Neural crest cell (in vitro differentiated cells): ENCODE measurements at regions not wholly inside any gene's neighbourhood (a gene's known extent, or its start where the extent isn't known, plus 50 kb on each side); places are given as distances from the start of the nearest gene placed in this dataset.

Experiments used
- DNase-seq: peaks from one replicate; pipeline ENCODE4 v3.0.0; 2021; ENCODE audit warnings: low read depth, mixed read lengths, low spot score
- H3K27ac Mint-ChIP-seq: one replicate; pipeline ENCODE4 v1.8.0; 2021; ENCODE audit warnings: mild to moderate bottlenecking, mixed read lengths; ENCODE audit not compliant: unreplicated experiment
- H3K27me3 Mint-ChIP-seq: 2 replicates; pipeline ENCODE4 v1.8.0; 2021; ENCODE audit warnings: low read depth, mild to moderate bottlenecking, mixed read lengths
- H3K36me3 Mint-ChIP-seq: 2 replicates; pipeline ENCODE4 v1.8.0; 2021; ENCODE audit warnings: low read depth, mild to moderate bottlenecking, mixed read lengths
- H3K4me1 Mint-ChIP-seq: 2 replicates; pipeline ENCODE4 v1.8.0; 2021; ENCODE audit warnings: mixed read lengths
- H3K4me3 Mint-ChIP-seq: one replicate; pipeline ENCODE4 v1.8.0; 2021; ENCODE audit warnings: mild to moderate bottlenecking, mixed read lengths
- H3K9me3 Mint-ChIP-seq: 2 replicates; pipeline ENCODE4 v1.8.0; 2021; ENCODE audit warnings: mixed read lengths
- CTCF ChIP-seq: fragments of 200-600 bp; sonication (generic); conservative IDR thresholded peaks from 2 replicates; pipeline ENCODE4 v1.5.0; 2021; ENCODE audit warnings: antibody characterized with exemption, mild to moderate bottlenecking

DNA sequence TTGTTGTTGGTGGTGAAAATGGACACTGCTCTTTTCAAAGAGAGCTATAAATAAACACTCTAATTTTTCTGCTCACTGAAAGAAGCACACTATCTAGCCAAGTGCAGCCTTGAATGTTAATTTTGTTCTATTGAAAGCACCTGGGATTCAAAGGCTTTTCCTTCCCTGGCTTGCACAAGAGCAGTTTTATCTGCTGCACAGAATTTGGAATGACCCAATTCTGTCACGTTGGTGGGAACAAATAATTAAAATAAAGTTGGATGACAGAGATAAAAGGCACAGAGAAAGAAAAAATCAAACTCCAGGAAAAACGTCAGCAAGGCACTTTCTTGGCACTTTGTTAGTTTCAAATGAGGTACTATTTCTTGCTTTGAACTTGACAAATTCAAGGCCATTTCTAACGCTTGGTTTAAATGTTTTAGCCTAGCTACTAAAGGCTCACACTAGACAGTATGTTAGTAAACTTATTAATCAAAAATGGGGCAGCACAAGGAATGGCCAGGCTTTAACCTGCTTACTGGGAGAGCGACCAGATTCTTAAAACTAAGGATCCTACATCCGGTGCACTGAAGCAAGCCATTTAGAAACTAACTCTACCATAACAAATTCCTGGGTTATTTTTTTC is 145.5 kb upstream of the ARG1 start:
- no peak for TF ChIP-seq CTCF
- peaks cover 6% of the 10 kb centered on the region for H3K9me3 Mint-ChIP-seq

DNA sequence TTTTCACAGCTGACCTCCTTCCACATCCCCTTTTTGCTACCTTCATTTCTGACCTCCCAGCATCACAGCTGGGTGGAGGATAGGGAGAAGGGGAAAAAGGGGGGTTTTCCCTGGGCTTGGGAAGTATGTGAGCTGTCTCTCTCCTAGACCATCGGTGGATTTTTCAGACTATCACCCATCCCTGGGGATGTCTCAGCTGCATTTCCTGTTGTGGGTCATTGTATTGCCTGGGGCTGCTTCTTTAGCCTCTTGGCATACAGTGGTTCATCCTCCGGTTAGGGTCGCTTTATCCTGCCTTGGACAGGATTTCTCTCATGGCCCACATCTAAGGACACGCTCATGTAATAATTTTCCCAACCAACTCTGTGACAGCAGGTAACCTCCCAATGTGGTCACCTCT is 142.5 kb upstream of the ARG1 start:
- Mint-ChIP-seq H3K4me3 (no peak overlapping the region), H3K36me3 (no peaks in the 10 kb centered on the region), H3K4me1 (peaks cover 19% of the 10 kb centered on the region), H3K27me3 (no peaks in the 10 kb centered on the region), H3K27ac (no peak overlapping the region), H3K9me3 (peaks cover 2% of the 10 kb centered on the region)
- no peak for DNase-seq
- TF ChIP-seq CTCF, result no peak

More for the DNA sequence above, 145.5 kb upstream of the ARG1 start:
- Mint-ChIP-seq H3K27ac (no peak overlapping the region), H3K27me3 (no peaks in the 10 kb centered on the region), H3K4me1 (peaks cover 19% of the 10 kb centered on the region), H3K36me3 (no peaks in the 10 kb centered on the region), H3K4me3 (no peak overlapping the region)
- DNase-seq, result no peak

- Mint-ChIP-seq H3K4me3 (no peak overlapping the region), H3K27ac (peak overlapping the region; percentile 86), H3K9me3 (peaks cover 6% of the 10 kb centered on the region), H3K36me3 (peaks cover 2% of the 10 kb centered on the region), H3K27me3 (no peaks in the 10 kb centered on the region), H3K4me1 (peaks cover 19% of the 10 kb centered on the region)
- no peak for DNase-seq
- TF ChIP-seq CTCF, result no peak
Observed at GRCh38 chr6:131431718-131432117, 141.3 kb upstream of the ARG1 start.

DNA sequence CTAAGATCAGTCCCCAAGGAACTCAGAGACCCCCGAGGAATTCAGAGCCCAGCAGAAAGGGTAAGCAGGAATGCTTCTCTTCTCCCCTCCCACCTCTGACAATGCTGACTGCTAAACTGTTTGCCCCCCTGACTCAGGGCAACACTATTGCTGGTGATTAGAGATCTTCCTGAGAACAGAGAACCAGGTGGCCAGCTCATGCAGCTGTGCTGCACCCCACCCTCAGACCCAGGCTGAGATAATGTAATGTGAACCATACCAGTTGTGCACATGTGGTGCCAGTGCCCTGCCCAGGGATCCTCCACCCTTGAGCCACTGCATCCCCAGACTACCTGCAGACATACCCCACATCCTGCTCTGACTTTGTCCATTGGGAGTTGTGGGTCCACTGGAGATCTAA is 139.1 kb upstream of the ARG1 start:
- no peak for TF ChIP-seq CTCF
- no peak overlapping the region for H3K4me3 Mint-ChIP-seq
- H3K27me3 Mint-ChIP-seq, result no peaks in the 10 kb centered on the region
- peaks cover 9% of the 10 kb centered on the region for H3K36me3 Mint-ChIP-seq
- DNase-seq, result no peak
- H3K27ac Mint-ChIP-seq, result no peak overlapping the region
- H3K9me3 Mint-ChIP-seq, result peaks cover 19% of the 10 kb centered on the region
- H3K4me1 Mint-ChIP-seq, result peaks cover 14% of the 10 kb centered on the region

DNA sequence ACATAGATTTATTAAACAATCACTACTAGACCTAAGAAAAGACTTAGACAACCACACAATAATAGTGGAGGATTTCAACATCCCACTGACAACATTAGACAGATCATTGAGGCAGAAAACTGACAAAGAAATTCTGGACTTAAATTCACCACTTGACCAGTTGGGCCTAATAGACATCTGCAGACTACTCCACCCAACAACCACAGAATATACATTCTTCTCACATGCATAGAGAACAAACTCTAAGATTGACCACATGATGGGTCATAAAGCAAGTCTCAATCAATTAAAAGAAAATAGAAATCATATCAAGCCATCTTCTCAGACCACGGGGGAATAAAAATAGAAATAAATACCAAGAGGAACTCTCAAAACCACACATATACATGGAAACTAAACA is 136.7 kb upstream of the ARG1 start:
- DNase-seq, result no peak
- Mint-ChIP-seq H3K27ac (no peak overlapping the region), H3K36me3 (peaks cover 9% of the 10 kb centered on the region), H3K9me3 (peaks cover 17% of the 10 kb centered on the region), H3K27me3 (no peaks in the 10 kb centered on the region), H3K4me1 (peaks cover 5% of the 10 kb centered on the region), H3K4me3 (no peak overlapping the region)
- TF ChIP-seq CTCF, result no peak
